Iris pigment epithelial cell (primary cell): ENCODE measurements at regions not wholly inside any gene's neighbourhood (a gene's known extent, or its start where the extent isn't known, plus 50 kb on each side); places are given as distances from the start of the nearest gene placed in this dataset.

Source experiments
- DNase-seq: peaks from one replicate; pipeline ENCODE4 v3.0.0-alpha.2; 2011; ENCODE audit warnings: low read depth

GRCh38 chr4:71156616-71157015 lies 163.2 kb downstream of the DCK start:
- no peak for DNase-seq

DNA sequence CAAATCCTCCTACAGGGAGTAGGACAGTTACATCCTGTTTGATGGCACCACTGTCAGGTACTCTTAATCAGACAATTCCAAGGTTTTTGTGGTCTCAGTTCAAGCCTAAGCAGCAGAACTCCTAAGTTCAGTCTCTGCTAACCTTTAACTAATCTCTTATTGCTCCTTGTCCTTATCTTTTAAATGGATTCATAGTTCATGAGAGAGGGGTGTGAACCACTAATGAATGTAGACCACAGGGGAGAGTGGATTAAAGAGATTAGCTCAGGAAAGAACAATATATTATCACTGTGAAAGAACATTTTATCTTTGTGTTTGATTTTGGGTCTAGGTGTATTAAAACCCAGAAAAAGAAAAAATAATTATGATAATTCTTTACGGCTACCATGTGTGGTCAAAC lies 168.9 kb downstream of the DCK start:
- DNase-seq, result no peak

GRCh38 chr4:71163317-71163716 lies 169.9 kb downstream of the DCK start:
- peak; percentile 10 for DNase-seq

- DNase-seq, result no peak
Observed at GRCh38 chr4:71167083-71167482, 171.7 kb upstream of the SLC4A4 start.

- DNase-seq, result no peak
Observed at GRCh38 chr4:71171592-71171991, 167.2 kb upstream of the SLC4A4 start.

GRCh38 chr4:71181332-71181731 lies 157.5 kb upstream of the SLC4A4 start:
- no peak for DNase-seq

DNA sequence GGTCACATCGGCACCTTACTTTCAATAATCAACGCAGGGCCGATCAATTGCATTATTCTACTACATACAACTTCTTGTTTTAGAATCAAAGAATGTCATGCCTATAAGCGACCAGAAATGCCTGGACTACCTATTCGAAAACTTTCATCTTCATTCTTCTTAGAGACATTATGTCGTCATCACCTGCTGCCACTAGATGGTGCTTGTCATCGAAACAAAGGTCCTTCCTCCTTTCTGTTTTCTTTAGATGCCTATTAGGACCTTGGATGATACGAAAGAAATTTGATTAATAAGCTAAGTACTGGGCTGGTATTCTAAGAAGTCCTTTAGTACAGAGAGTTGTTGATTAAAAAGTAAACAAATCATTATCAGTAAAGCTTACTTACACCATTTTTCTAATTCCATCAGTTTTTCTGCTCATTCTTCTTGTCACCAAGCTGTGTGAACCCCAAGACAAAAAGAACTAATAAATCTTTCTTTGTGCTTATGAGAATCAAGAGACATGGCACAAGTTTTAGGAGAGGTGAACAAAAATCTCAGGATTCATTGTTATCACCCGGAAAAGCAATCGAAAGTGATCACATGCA lies 154.5 kb upstream of the SLC4A4 start:
- DNase-seq, result peak; percentile 59

DNA sequence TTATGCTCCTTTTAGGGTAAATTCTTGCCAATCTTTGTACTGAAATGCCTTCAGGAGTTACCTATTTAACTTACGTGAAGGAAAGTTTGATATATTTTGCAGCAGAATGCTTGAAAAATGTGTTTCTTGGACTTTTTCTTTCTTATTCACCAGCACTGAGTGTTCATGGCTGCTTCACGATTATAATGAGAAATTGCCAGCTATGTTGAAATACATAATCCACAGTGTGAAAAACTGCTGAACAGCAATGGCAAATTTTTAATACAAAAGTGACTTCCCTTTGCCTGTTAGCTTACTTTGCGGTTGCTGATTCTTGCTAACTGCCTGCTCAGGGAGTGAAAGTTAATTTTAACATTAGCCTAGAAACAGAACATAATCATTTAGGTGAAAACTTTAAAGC lies 153.8 kb upstream of the SLC4A4 start:
- no peak for DNase-seq

DNA sequence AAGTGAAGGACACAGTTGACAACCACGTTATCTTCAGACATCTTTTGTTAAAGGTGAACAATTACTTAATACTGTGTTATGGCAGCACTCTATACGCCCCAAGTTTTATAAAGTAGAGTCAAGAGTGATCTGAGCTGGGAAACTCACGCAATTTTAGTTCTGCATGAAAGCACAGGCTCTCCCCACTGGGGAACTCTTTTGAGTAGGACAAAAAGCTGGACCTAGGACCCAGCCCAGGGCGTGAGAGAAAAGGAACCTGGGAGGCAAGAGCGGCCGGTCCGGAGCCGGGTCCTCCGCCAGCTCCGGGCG lies 152.6 kb upstream of the SLC4A4 start:
- no peak for DNase-seq

DNA sequence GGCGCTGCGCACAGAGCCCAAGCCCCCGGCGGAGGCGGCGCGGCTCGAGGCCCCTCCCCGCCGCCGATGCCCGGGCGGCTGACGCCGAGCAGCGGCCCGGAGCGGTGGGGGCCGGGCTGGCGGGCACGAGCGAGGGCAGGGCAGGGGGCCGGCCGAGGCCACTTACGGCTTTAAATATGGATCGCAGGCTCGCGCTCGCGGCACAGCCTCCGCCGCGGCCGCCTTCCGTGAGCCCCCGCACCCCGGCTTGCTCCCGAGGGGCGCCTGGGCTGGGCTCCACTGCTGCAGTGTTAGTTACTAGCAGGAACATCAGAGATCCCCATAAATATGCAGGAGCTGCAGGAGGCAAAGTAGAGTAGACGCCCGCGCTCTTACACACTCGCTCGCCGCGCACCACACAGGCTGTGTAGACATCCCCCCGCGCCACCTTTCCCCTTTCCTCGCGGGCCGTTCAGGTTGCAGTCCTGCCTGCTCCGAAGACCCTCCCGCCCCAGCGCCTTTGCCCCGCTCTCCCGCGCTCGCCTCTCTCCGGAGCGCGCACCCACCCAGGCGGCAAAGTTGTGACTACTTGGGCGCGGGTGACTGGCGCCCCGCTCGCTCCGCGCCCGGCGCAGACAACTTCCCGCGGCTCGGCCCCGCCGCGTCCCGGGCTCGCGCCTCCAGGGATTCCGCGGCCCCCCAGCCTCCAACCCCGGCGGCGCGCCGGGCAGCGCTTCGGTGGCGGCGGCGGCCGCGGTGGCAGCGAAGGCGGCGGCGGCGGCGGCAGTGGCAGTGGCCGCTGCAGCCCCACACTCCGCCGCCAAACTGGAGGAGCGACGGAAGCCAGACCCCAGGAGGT lies 152.0 kb upstream of the SLC4A4 start:
- DNase-seq, result peak; percentile 30

- peak; percentile 26 for DNase-seq
Observed at GRCh38 chr4:71187404-71188155, 151.2 kb upstream of the SLC4A4 start.

DNA sequence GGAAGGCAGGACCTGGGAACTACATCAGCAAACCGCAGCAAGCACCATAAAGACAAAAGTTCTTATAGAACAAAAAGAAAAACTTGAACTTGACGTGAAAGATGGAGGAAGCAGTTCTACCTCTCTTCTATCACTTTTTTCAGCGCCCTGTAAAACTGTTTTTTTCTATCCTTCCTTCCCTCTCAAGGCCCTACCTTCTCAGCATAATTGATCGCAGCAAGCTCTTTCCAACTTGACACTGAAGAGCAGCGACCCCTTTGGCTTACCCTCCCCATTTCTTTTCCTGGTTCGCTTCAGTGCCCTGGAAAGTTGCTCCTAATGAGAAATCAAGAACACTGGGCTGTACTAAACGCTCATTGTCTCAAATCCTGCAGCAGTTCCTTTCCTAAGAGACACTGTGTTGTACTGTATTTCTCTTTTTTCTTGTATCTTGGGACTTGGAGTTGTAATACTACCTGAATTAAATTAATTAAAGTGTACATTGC lies 150.6 kb upstream of the SLC4A4 start:
- no peak for DNase-seq

DNA sequence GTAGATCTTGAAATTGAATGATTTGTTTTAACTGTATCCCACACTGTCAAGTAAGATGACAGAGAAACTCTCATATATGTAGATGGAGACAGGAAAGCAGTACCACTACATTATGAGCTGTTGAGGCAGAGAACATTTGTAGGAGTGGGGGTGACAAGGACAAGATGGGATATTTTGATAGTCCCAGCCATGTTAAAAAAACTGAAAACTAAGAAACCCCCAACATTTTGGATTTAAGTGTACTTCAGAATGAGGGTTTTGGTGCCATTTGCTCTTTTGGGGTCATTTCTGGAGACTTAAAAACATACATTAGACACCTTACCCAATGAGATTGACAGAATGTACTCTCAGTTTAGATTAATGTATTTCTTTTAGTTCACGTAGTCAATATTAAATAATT lies 149.9 kb upstream of the SLC4A4 start:
- no peak for DNase-seq

GRCh38 chr4:71189471-71189870 lies 149.3 kb upstream of the SLC4A4 start:
- DNase-seq, result peak; percentile 53

DNA sequence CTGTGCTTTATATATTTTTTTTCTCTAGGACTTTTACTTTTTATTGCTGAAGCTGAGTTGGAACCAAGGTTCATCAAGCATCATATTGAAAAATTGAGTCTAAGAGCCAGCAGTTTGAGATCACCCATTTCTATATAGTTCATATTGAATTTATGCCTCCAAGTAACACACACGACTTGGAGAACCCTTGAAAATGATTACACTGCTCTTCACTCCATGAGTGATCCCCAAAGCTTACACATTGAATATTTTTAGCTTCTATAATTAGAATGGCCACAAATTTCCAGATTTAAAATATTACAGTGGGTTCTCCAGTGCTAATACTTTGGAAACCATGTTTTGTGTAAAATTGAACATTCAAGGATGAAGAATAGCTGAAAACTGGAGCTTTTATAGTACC lies 144.4 kb upstream of the SLC4A4 start:
- no peak for DNase-seq

DNA sequence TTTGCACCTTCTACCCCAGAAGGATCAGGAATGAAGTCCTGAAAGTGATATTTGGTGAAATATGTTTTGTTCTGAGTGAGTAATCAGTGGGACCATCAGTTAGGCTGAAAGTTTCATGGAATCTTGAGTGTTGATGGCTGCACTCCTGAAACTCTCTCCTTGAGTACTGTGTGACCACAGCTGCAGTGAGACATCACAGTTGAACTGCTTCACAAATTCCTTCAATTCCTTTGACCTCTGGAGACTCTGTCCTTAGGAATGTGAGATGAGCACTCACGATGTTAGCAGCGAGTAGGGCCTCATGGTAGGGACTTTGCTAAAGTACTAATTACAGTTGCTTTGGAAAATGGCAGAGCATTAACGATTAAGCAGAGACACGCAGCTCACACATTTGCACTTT lies 142.9 kb upstream of the SLC4A4 start:
- peak; percentile 41 for DNase-seq

- no peak for DNase-seq
Observed at GRCh38 chr4:71198958-71199357, 139.9 kb upstream of the SLC4A4 start.

DNA sequence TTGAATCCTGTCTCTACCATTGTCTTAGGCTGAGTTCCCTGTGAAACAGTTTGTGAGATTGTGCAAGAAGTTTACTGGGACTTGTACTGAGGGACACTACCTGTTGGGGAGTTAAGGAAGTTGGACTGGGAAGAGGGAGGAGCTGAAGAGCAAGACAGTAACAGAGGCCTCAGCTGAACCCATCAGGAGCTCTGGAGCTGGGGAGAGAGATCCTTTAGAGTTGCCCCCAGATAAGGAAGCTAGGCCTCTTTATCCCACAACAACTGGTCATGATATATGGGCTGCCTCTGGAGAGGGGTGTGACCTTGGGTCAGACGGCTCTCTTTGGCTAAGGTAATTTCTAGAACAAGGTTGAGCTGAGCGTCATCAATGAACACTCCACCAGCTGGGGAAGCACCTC lies 137.8 kb upstream of the SLC4A4 start:
- no peak for DNase-seq

GRCh38 chr4:71201817-71202576 lies 136.8 kb upstream of the SLC4A4 start:
- DNase-seq, result peak; percentile 23

DNA sequence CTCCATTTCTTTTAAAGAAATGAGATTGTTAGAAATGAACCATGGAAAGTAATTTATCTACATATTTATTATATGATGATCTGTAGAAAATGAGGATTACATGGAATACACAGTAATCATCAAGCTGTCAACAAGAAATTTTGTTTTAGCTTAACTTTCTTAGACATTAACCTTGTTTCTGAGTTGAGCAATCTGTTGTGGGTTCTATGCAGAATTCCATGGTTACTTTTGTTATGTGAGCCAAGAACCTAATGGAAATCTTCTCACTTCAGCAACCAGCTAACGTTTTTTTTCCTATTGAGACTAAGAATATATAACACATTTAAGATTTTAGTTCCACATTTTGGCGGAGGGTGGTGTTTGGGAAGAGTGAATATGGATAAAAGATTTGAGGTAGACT lies 136.1 kb upstream of the SLC4A4 start:
- DNase-seq, result peak; percentile 44

DNA sequence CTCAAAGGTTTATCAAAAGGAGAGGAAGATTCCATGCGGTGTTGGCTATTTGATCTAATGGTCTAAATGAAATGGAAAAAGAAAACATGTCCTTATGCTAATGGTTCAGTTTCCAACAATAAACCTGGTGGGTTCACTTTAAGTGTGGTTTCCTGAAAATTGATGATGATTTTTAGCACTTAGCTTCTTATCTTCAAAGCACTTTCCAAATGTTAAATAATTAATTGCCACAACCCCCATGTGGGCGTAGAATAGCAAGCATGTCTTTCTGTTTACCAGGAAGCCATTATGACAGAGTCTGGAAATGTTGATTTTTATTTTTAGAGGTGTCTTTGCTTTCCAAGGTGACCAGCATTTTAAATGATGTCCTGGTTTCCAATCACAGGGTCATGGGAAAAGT lies 134.8 kb upstream of the SLC4A4 start:
- no peak for DNase-seq

DNA sequence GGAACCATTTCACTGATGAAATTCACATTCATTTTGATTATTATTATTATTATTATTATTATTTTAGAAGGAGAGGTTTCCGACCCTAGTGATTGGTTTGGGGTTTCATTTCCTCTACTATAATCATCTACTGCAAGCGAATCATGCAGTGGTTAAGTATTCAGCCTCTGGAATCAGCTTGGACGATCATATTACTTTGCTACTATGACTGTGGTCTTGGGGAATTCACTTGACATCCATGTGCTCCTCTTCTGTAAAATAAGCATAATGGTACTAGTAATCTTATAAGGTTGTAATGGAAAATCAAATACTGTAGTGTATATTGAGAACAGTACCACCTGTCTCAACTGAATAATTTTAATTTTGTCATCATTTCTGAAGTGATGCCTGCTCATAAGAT lies 132.1 kb upstream of the SLC4A4 start:
- peak; percentile 74 for DNase-seq
